WTC11 (cell line): ENCODE measurements at regions not wholly inside any gene's neighbourhood (a gene's known extent, or its start where the extent isn't known, plus 50 kb on each side); places are given as distances from the start of the nearest gene placed in this dataset.

ENCODE experiments used
- CTCF ChIP-seq: fragments of 200-600 bp; IDR thresholded peaks from 2 replicates; pipeline ENCODE4 v1.8.0; 2022; ENCODE audit warnings: antibody characterized with exemption
- ELF4 ChIP-seq: sonication (generic); formaldehyde crosslinking; IDR thresholded peaks from 2 replicates; pipeline ENCODE4 v1.8.1; 2022; ENCODE audit warnings: low read depth, mild to moderate bottlenecking, moderate library complexity, missing genetic modification reagents
- TP53 ChIP-seq: sonication (generic); formaldehyde crosslinking; IDR thresholded peaks from 2 replicates; pipeline ENCODE4 v1.8.1; 2023; ENCODE audit warnings: mild to moderate bottlenecking, missing genetic modification reagents

- TF ChIP-seq ELF4 (CRISPR knock-in tag) = no peak
- TF ChIP-seq TP53 (CRISPR knock-in tag) = no peak
- TF ChIP-seq CTCF = no peak
These were observed 588.3 kb upstream of the ADGRB3 start for GRCh38 chr6:68046756-68047155.
